K562 (cell line): ENCODE measurements at regions not wholly inside any gene's neighbourhood (a gene's known extent, or its start where the extent isn't known, plus 50 kb on each side); places are given as distances from the start of the nearest gene placed in this dataset.

Source experiments
- EP300 ChIP-seq: IDR thresholded peaks from 2 replicates; pipeline ENCODE4 v1.6.1; 2012; ENCODE audit warnings: low read length, improper control_type of control experiment
- HDAC1 ChIP-seq, 2 experiments: fragments of 450-650 bp; IDR thresholded peaks; 2 replicates each; pipeline ENCODE4 v1.6.1; 2016 to 2017; ENCODE audit warnings: inconsistent platforms in 1 of 2, mild to moderate bottlenecking in 1 of 2, moderate library complexity in 1 of 2
- NR3C1 ChIP-seq: sonication (generic); formaldehyde crosslinking; IDR thresholded peaks from 2 replicates; pipeline ENCODE4 v1.8.1; 2022; ENCODE audit warnings: missing genetic modification reagents
- PHF20 ChIP-seq: fragments of 450-650 bp; IDR thresholded peaks from 2 replicates; pipeline ENCODE4 v1.6.1; 2018; ENCODE audit not compliant: partially characterized antibody
- THRAP3 ChIP-seq: fragments of 450-650 bp; IDR thresholded peaks from 2 replicates; pipeline ENCODE4 v1.6.1; 2016; ENCODE audit warnings: mild to moderate bottlenecking, inconsistent platforms, borderline replicate concordance
- ZZZ3 ChIP-seq: fragments of 450-650 bp; IDR thresholded peaks from 2 replicates; pipeline ENCODE4 v1.6.1; 2016; ENCODE audit warnings: antibody characterized with exemption, mild to moderate bottlenecking, moderate library complexity
- TF ChIP-seq, protein P1 (sequence below): fragments of 450-650 bp; IDR thresholded peaks from 2 replicates; pipeline ENCODE4 v1.6.1; 2017; ENCODE audit warnings: antibody characterized with exemption, mild to moderate bottlenecking
- TF ChIP-seq, protein P2 (sequence below): fragments of 250-450 bp; sonication (Bioruptor Pico); IDR thresholded peaks from 2 replicates; pipeline ENCODE4 v1.8.0; 2021; ENCODE audit warnings: mild to moderate bottlenecking, moderate library complexity
- TF ChIP-seq, protein P3 (sequence below): sonication (generic); formaldehyde crosslinking; IDR thresholded peaks from 2 replicates; pipeline ENCODE4 v1.8.0; 2022; ENCODE audit warnings: mild to moderate bottlenecking, missing genetic modification reagents
- TF ChIP-seq, protein P4 (sequence below): sonication (generic); formaldehyde crosslinking; IDR thresholded peaks from 2 replicates; pipeline ENCODE4 v1.8.1; 2023; ENCODE audit warnings: mild to moderate bottlenecking, missing genetic modification reagents, moderate library complexity

DNA sequence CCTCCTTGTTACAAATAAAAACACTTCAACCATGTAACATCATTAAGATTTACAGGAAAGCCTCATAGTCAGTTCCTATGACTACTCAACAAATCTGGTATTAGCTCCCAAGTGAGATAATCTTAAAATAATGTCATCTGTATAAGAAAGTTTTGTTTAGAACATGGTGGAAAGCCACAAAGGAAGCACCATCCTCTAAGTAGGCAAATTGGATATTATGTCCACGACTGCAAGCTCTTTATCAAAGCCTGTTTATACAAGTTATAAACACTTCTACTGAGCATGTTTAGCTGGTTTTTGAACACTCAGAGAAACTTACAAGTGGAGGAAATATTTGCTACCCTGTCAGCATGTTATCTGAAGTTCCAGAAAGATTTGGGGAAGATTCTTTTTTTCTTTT lies 349.8 kb downstream of the ARL4A start (continued):
- TF ChIP-seq, protein P1, sequence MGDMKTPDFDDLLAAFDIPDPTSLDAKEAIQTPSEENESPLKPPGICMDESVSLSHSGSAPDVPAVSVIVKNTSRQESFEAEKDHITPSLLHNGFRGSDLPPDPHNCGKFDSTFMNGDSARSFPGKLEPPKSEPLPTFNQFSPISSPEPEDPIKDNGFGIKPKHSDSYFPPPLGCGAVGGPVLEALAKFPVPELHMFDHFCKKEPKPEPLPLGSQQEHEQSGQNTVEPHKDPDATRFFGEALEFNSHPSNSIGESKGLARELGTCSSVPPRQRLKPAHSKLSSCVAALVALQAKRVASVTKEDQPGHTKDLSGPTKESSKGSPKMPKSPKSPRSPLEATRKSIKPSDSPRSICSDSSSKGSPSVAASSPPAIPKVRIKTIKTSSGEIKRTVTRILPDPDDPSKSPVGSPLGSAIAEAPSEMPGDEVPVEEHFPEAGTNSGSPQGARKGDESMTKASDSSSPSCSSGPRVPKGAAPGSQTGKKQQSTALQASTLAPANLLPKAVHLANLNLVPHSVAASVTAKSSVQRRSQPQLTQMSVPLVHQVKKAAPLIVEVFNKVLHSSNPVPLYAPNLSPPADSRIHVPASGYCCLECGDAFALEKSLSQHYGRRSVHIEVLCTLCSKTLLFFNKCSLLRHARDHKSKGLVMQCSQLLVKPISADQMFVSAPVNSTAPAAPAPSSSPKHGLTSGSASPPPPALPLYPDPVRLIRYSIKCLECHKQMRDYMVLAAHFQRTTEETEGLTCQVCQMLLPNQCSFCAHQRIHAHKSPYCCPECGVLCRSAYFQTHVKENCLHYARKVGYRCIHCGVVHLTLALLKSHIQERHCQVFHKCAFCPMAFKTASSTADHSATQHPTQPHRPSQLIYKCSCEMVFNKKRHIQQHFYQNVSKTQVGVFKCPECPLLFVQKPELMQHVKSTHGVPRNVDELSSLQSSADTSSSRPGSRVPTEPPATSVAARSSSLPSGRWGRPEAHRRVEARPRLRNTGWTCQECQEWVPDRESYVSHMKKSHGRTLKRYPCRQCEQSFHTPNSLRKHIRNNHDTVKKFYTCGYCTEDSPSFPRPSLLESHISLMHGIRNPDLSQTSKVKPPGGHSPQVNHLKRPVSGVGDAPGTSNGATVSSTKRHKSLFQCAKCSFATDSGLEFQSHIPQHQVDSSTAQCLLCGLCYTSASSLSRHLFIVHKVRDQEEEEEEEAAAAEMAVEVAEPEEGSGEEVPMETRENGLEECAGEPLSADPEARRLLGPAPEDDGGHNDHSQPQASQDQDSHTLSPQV: no peak
- TF ChIP-seq ZZZ3: no peak
- no peak for TF ChIP-seq NR3C1 (CRISPR knock-in tag)
- TF ChIP-seq, protein P2, sequence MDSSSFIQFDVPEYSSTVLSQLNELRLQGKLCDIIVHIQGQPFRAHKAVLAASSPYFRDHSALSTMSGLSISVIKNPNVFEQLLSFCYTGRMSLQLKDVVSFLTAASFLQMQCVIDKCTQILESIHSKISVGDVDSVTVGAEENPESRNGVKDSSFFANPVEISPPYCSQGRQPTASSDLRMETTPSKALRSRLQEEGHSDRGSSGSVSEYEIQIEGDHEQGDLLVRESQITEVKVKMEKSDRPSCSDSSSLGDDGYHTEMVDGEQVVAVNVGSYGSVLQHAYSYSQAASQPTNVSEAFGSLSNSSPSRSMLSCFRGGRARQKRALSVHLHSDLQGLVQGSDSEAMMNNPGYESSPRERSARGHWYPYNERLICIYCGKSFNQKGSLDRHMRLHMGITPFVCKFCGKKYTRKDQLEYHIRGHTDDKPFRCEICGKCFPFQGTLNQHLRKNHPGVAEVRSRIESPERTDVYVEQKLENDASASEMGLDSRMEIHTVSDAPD (CRISPR knock-in tag): no peak
- TF ChIP-seq HDAC1 (IDR thresholded peaks at IDR 0.05): no peak
- TF ChIP-seq THRAP3: no peak
- TF ChIP-seq PHF20: no peak
- TF ChIP-seq, protein P3, sequence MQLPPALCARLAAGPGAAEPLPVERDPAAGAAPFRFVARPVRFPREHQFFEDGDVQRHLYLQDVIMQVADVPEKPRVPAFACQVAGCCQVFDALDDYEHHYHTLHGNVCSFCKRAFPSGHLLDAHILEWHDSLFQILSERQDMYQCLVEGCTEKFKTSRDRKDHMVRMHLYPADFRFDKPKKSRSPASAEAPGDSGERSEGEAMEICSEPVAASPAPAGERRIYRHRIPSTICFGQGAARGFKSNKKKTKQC (CRISPR knock-in tag): no peak
- TF ChIP-seq, protein P4, sequence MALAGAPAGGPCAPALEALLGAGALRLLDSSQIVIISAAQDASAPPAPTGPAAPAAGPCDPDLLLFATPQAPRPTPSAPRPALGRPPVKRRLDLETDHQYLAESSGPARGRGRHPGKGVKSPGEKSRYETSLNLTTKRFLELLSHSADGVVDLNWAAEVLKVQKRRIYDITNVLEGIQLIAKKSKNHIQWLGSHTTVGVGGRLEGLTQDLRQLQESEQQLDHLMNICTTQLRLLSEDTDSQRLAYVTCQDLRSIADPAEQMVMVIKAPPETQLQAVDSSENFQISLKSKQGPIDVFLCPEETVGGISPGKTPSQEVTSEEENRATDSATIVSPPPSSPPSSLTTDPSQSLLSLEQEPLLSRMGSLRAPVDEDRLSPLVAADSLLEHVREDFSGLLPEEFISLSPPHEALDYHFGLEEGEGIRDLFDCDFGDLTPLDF (CRISPR knock-in tag): no peak
- no peak for TF ChIP-seq EP300
